SK-N-SH treated with all-trans-retinoic acid at 6 μM for 48 hours (cell line): ENCODE measurements at regions not wholly inside any gene's neighbourhood (a gene's known extent, or its start where the extent isn't known, plus 50 kb on each side); places are given as distances from the start of the nearest gene placed in this dataset.

Source experiments
- ATAC-seq: fragments of 200-7000 bp; cut with Tn5 transposase; 3 replicates; pipeline ENCODE4 v1.9.1; 2020; ENCODE audit warnings: mild to moderate bottlenecking, moderate library complexity
- ARNTL ChIP-seq: fragments of 450-650 bp; formaldehyde crosslinking; IDR thresholded peaks from 2 replicates; pipeline ENCODE4 v1.5.0; 2020; ENCODE audit warnings: low read depth, mild to moderate bottlenecking, moderate library complexity, borderline replicate concordance
- BACH2 ChIP-seq: fragments of 250-450 bp; sonication (Bioruptor Pico); IDR thresholded peaks from 2 replicates; pipeline ENCODE4 v1.9.0; 2021; ENCODE audit warnings: mild to moderate bottlenecking, borderline replicate concordance
- CSDC2 ChIP-seq: fragments of 250-450 bp; sonication (Bioruptor Pico); IDR thresholded peaks from 2 replicates; pipeline ENCODE4 v1.5.0; 2020; ENCODE audit warnings: mild to moderate bottlenecking, moderate library complexity
- ESRRG ChIP-seq: fragments of 250-450 bp; sonication (Bioruptor Pico); IDR thresholded peaks from 2 replicates; pipeline ENCODE4 v1.6.1; 2021; ENCODE audit warnings: mild to moderate bottlenecking
- GLIS3 ChIP-seq: fragments of 250-450 bp; sonication (Bioruptor Pico); IDR thresholded peaks from 2 replicates; pipeline ENCODE4 v1.5.0; 2020; ENCODE audit warnings: mild to moderate bottlenecking, moderate library complexity
- ISL1 ChIP-seq: fragments of 250-450 bp; sonication (Bioruptor Pico); IDR thresholded peaks from 2 replicates; pipeline ENCODE4 v2.1.2; 2022; ENCODE audit warnings: mild to moderate bottlenecking, moderate library complexity
- OSR1 ChIP-seq: fragments of 250-450 bp; sonication (Bioruptor Pico); IDR thresholded peaks from 2 replicates; pipeline ENCODE4 v1.8.0; 2022; ENCODE audit warnings: moderate library complexity, mild to moderate bottlenecking, inconsistent platforms
- PPARA ChIP-seq: fragments of 250-450 bp; sonication (Bioruptor Pico); IDR thresholded peaks from 2 replicates; pipeline ENCODE4 v1.5.0; 2020; ENCODE audit warnings: mild to moderate bottlenecking, borderline replicate concordance
- RARB ChIP-seq: fragments of 250-450 bp; sonication (Bioruptor Pico); IDR thresholded peaks from 2 replicates; pipeline ENCODE4 v1.8.0; 2021; ENCODE audit warnings: mild to moderate bottlenecking, moderate library complexity
- SNAI2 ChIP-seq: fragments of 250-450 bp; sonication (Bioruptor Pico); IDR thresholded peaks from 2 replicates; pipeline ENCODE4 v1.5.0; 2020; ENCODE audit warnings: mild to moderate bottlenecking, moderate library complexity
- TCF4 ChIP-seq: fragments of 250-450 bp; sonication (Bioruptor Pico); IDR thresholded peaks from 2 replicates; pipeline ENCODE4 v1.8.0; 2021; ENCODE audit warnings: mild to moderate bottlenecking, moderate library complexity, borderline replicate concordance
- TOX ChIP-seq: fragments of 250-450 bp; sonication (Bioruptor Pico); IDR thresholded peaks from 2 replicates; pipeline ENCODE4 v1.8.0; 2021; ENCODE audit warnings: mild to moderate bottlenecking, moderate library complexity, borderline replicate concordance
- ZC3H10 ChIP-seq: fragments of 250-450 bp; sonication (Bioruptor Pico); IDR thresholded peaks from 2 replicates; pipeline ENCODE4 v1.5.1; 2021; ENCODE audit warnings: mild to moderate bottlenecking, moderate library complexity
- ZFP3 ChIP-seq: fragments of 250-450 bp; sonication (Bioruptor Pico); IDR thresholded peaks from 2 replicates; pipeline ENCODE4 v1.5.0; 2020; ENCODE audit warnings: mild to moderate bottlenecking, moderate library complexity
- ZFP30 ChIP-seq: fragments of 450-650 bp; formaldehyde crosslinking; IDR thresholded peaks from 2 replicates; pipeline ENCODE4 v1.5.0; 2022; ENCODE audit warnings: mild to moderate bottlenecking, moderate library complexity
- ZNF565 ChIP-seq: fragments of 450-650 bp; formaldehyde crosslinking; conservative IDR thresholded peaks from 2 replicates; pipeline ENCODE4 v1.5.0; 2020; ENCODE audit warnings: low read depth, mild to moderate bottlenecking, moderate library complexity
- ZNF70 ChIP-seq: fragments of 450-650 bp; formaldehyde crosslinking; IDR thresholded peaks from 2 replicates; pipeline ENCODE4 v1.5.0; 2020; ENCODE audit warnings: mild to moderate bottlenecking, moderate library complexity
- TF ChIP-seq, protein P1 (sequence below): fragments of 250-450 bp; sonication (Bioruptor Pico); IDR thresholded peaks from 2 replicates; pipeline ENCODE4 v1.5.0; 2020; ENCODE audit warnings: mild to moderate bottlenecking, moderate library complexity
- TF ChIP-seq, protein P2 (sequence below): fragments of 250-450 bp; sonication (Bioruptor Pico); IDR thresholded peaks from 2 replicates; pipeline ENCODE4 v1.5.1; 2020; ENCODE audit warnings: low read depth, mild to moderate bottlenecking, moderate library complexity
- TF ChIP-seq, protein P3 (sequence below): fragments of 250-450 bp; sonication (Bioruptor Pico); IDR thresholded peaks from 2 replicates; pipeline ENCODE4 v1.8.0; 2020; ENCODE audit warnings: mild to moderate bottlenecking, moderate library complexity, borderline replicate concordance
- TF ChIP-seq, protein P4 (sequence below): fragments of 250-450 bp; sonication (Bioruptor Pico); IDR thresholded peaks from 2 replicates; pipeline ENCODE4 v1.8.0; 2021; ENCODE audit warnings: low read depth, mild to moderate bottlenecking, moderate library complexity, borderline replicate concordance
- TF ChIP-seq, protein P5 (sequence below): fragments of 250-450 bp; sonication (Bioruptor Pico); IDR thresholded peaks from 2 replicates; pipeline ENCODE4 v1.5.1; 2021; ENCODE audit warnings: mild to moderate bottlenecking, moderate library complexity

DNA sequence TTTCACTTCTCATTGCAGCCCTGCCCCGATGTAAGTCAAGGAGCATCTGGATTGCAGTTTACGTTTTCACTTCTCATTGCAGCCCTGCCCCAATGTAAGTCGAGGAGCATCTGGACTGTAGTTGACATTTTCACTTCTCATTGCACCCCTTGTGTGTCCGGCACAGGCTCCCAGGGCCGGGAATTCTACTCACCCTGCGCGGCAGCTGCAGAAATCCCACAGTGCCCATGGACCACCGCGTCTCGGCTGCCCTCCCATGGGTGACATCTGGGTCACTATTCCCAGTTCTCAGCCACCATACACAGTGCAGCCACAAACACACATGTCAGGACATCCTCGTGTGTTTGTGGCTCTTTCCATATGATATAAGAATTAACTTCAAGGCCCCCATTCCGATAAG, 378.5 kb downstream of the ADGRD1 start:
- no peak for ATAC-seq

DNA sequence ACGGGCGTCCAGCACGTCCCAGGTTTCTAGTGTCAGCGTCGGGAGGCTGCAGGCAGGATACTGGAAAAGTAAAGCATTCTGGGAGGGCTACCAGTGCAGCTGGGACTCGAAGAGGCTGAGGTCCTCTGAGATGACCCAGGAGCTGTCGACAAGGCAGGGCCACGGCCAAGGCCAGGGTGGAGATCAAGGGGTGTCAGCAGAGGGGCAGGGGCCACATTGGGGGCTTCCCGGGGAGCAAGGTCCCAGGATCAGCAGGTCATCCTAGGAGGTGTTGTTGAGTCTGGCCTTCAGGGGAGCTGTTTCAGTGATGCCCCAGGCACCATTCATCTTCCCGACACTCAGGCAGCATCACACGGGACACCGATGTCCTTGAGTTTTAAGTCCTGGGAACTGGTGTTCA, 377.8 kb upstream of the SFSWAP start:
- no peak for ATAC-seq
- TF ChIP-seq OSR1 (CRISPR knock-in tag) (no peak), TCF4 (CRISPR knock-in tag) (no peak), ESRRG (CRISPR knock-in tag) (no peak), ZFP3 (CRISPR knock-in tag) (no peak), ZNF70 (CRISPR knock-in tag) (no peak), CSDC2 (CRISPR knock-in tag) (no peak), ZFP30 (CRISPR knock-in tag) (no peak), BACH2 (CRISPR knock-in tag) (no peak), GLIS3 (no peak), ZNF565 (CRISPR knock-in tag) (no peak)
- TF ChIP-seq, protein P1, sequence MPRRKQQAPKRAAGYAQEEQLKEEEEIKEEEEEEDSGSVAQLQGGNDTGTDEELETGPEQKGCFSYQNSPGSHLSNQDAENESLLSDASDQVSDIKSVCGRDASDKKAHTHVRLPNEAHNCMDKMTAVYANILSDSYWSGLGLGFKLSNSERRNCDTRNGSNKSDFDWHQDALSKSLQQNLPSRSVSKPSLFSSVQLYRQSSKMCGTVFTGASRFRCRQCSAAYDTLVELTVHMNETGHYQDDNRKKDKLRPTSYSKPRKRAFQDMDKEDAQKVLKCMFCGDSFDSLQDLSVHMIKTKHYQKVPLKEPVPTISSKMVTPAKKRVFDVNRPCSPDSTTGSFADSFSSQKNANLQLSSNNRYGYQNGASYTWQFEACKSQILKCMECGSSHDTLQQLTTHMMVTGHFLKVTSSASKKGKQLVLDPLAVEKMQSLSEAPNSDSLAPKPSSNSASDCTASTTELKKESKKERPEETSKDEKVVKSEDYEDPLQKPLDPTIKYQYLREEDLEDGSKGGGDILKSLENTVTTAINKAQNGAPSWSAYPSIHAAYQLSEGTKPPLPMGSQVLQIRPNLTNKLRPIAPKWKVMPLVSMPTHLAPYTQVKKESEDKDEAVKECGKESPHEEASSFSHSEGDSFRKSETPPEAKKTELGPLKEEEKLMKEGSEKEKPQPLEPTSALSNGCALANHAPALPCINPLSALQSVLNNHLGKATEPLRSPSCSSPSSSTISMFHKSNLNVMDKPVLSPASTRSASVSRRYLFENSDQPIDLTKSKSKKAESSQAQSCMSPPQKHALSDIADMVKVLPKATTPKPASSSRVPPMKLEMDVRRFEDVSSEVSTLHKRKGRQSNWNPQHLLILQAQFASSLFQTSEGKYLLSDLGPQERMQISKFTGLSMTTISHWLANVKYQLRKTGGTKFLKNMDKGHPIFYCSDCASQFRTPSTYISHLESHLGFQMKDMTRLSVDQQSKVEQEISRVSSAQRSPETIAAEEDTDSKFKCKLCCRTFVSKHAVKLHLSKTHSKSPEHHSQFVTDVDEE: no peak
- TF ChIP-seq, protein P2, sequence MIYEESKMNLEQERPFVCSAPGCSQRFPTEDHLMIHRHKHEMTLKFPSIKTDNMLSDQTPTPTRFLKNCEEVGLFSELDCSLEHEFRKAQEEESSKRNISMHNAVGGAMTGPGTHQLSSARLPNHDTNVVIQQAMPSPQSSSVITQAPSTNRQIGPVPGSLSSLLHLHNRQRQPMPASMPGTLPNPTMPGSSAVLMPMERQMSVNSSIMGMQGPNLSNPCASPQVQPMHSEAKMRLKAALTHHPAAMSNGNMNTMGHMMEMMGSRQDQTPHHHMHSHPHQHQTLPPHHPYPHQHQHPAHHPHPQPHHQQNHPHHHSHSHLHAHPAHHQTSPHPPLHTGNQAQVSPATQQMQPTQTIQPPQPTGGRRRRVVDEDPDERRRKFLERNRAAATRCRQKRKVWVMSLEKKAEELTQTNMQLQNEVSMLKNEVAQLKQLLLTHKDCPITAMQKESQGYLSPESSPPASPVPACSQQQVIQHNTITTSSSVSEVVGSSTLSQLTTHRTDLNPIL (CRISPR knock-in tag): no peak

More for the DNA sequence above, 378.5 kb downstream of the ADGRD1 start:
- TF ChIP-seq, protein P1: no peak
- TF ChIP-seq CSDC2 (CRISPR knock-in tag) (no peak), ISL1 (CRISPR knock-in tag) (no peak), ZFP30 (CRISPR knock-in tag) (no peak), RARB (CRISPR knock-in tag) (no peak), ZC3H10 (CRISPR knock-in tag) (no peak), TOX (no peak), GLIS3 (no peak), ESRRG (CRISPR knock-in tag) (no peak), PPARA (no peak), ARNTL (CRISPR knock-in tag) (no peak), ZNF565 (CRISPR knock-in tag) (no peak), OSR1 (CRISPR knock-in tag) (no peak), BACH2 (CRISPR knock-in tag) (no peak), TCF4 (CRISPR knock-in tag) (no peak), SNAI2 (CRISPR knock-in tag) (no peak)
- TF ChIP-seq, protein P2 (CRISPR knock-in tag): no peak
- TF ChIP-seq, protein P3, sequence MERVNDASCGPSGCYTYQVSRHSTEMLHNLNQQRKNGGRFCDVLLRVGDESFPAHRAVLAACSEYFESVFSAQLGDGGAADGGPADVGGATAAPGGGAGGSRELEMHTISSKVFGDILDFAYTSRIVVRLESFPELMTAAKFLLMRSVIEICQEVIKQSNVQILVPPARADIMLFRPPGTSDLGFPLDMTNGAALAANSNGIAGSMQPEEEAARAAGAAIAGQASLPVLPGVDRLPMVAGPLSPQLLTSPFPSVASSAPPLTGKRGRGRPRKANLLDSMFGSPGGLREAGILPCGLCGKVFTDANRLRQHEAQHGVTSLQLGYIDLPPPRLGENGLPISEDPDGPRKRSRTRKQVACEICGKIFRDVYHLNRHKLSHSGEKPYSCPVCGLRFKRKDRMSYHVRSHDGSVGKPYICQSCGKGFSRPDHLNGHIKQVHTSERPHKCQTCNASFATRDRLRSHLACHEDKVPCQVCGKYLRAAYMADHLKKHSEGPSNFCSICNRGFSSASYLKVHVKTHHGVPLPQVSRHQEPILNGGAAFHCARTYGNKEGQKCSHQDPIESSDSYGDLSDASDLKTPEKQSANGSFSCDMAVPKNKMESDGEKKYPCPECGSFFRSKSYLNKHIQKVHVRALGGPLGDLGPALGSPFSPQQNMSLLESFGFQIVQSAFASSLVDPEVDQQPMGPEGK (CRISPR knock-in tag): no peak
- TF ChIP-seq, protein P4, sequence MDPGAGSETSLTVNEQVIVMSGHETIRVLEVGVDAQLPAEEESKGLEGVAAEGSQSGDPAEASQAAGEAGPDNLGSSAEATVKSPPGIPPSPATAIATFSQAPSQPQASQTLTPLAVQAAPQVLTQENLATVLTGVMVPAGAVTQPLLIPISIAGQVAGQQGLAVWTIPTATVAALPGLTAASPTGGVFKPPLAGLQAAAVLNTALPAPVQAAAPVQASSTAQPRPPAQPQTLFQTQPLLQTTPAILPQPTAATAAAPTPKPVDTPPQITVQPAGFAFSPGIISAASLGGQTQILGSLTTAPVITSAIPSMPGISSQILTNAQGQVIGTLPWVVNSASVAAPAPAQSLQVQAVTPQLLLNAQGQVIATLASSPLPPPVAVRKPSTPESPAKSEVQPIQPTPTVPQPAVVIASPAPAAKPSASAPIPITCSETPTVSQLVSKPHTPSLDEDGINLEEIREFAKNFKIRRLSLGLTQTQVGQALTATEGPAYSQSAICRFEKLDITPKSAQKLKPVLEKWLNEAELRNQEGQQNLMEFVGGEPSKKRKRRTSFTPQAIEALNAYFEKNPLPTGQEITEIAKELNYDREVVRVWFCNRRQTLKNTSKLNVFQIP (CRISPR knock-in tag): no peak
- TF ChIP-seq, protein P5, sequence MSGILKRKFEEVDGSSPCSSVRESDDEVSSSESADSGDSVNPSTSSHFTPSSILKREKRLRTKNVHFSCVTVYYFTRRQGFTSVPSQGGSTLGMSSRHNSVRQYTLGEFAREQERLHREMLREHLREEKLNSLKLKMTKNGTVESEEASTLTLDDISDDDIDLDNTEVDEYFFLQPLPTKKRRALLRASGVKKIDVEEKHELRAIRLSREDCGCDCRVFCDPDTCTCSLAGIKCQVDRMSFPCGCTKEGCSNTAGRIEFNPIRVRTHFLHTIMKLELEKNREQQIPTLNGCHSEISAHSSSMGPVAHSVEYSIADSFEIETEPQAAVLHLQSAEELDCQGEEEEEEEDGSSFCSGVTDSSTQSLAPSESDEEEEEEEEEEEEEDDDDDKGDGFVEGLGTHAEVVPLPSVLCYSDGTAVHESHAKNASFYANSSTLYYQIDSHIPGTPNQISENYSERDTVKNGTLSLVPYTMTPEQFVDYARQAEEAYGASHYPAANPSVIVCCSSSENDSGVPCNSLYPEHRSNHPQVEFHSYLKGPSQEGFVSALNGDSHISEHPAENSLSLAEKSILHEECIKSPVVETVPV: no peak
